Astrocyte (in vitro differentiated cells and primary cell): ENCODE measurements at regions not wholly inside any gene's neighbourhood (a gene's known extent, or its start where the extent isn't known, plus 50 kb on each side); places are given as distances from the start of the nearest gene placed in this dataset.

ENCODE experiments used
- DNase-seq: peaks from one replicate; pipeline ENCODE4 v3.0.0-alpha.2; 2010; ENCODE audit warnings: low read depth
- FAIRE-seq: peaks from 2 replicates; lab custom pipeline; 2011; peaks lifted over from hg19 to GRCh38; lab: Jason Lieb, UNC
- H2AFZ ChIP-seq: 2 replicates; pipeline ENCODE4 v1.6.0; 2012; ENCODE audit warnings: low read depth, low read length, inconsistent platforms
- H3K27ac ChIP-seq: 2 replicates; pipeline ENCODE4 v1.5.1; 2011; ENCODE audit warnings: low read depth, low read length, inconsistent platforms
- H3K27me3 ChIP-seq: 2 replicates; pipeline ENCODE4 v1.6.0; 2011; ENCODE audit warnings: low read length, inconsistent platforms; ENCODE audit not compliant: insufficient read depth
- H3K36me3 ChIP-seq: 2 replicates; pipeline ENCODE4 v1.5.1; 2011; ENCODE audit warnings: low read length, inconsistent platforms; ENCODE audit not compliant: insufficient read depth
- H3K4me1 ChIP-seq: 2 replicates; pipeline ENCODE4 v1.5.1; 2011; ENCODE audit warnings: low read length, inconsistent platforms; ENCODE audit not compliant: insufficient read depth
- H3K4me2 ChIP-seq: 2 replicates; pipeline ENCODE4 v1.6.0; 2012; ENCODE audit warnings: low read length, inconsistent platforms
- H3K4me3 ChIP-seq: 2 replicates; pipeline ENCODE4 v1.5.1; 2011; ENCODE audit warnings: low read depth, mild to moderate bottlenecking, low read length, inconsistent platforms; ENCODE audit not compliant: insufficient read depth
- H3K79me2 ChIP-seq: 2 replicates; pipeline ENCODE4 v1.6.0; 2012; ENCODE audit warnings: mild to moderate bottlenecking, low read length, inconsistent platforms; ENCODE audit not compliant: insufficient read depth
- H3K9ac ChIP-seq: 2 replicates; pipeline ENCODE4 v1.6.0; 2012; ENCODE audit warnings: mild to moderate bottlenecking, low read length, inconsistent platforms
- H3K9me3 ChIP-seq: 2 replicates; pipeline ENCODE4 v1.5.1; 2012; ENCODE audit warnings: low read depth, mild to moderate bottlenecking, low read length, inconsistent platforms; ENCODE audit not compliant: insufficient read depth
- H4K20me1 ChIP-seq: 2 replicates; pipeline ENCODE4 v1.6.0; 2012; ENCODE audit warnings: low read length, inconsistent platforms; ENCODE audit not compliant: insufficient read depth
- H3K27ac Mint-ChIP-seq: one replicate; pipeline ENCODE4 v1.8.0; 2021; ENCODE audit warnings: mild to moderate bottlenecking, mixed read lengths; ENCODE audit not compliant: unreplicated experiment
- H3K27me3 Mint-ChIP-seq: one replicate; pipeline ENCODE4 v1.8.0; 2021; ENCODE audit warnings: low read depth, mixed read lengths; ENCODE audit not compliant: unreplicated experiment
- H3K36me3 Mint-ChIP-seq: one replicate; pipeline ENCODE4 v1.8.0; 2021; ENCODE audit warnings: low read depth, mixed read lengths; ENCODE audit not compliant: unreplicated experiment
- H3K4me1 Mint-ChIP-seq: one replicate; pipeline ENCODE4 v1.8.0; 2021; ENCODE audit warnings: low read depth, mixed read lengths; ENCODE audit not compliant: unreplicated experiment
- H3K4me3 Mint-ChIP-seq: one replicate; pipeline ENCODE4 v1.8.0; 2021; ENCODE audit warnings: mild to moderate bottlenecking, moderate library complexity, mixed read lengths; ENCODE audit not compliant: unreplicated experiment
- H3K9me3 Mint-ChIP-seq: one replicate; pipeline ENCODE4 v1.8.0; 2021; ENCODE audit warnings: mild to moderate bottlenecking, mixed read lengths; ENCODE audit not compliant: unreplicated experiment
- EZH2 ChIP-seq: IDR thresholded peaks from 2 replicates; pipeline ENCODE4 v1.6.1; 2012; ENCODE audit warnings: mild to moderate bottlenecking, low read length, inconsistent platforms; ENCODE audit not compliant: insufficient read depth
- TF ChIP-seq, protein P1 (sequence below): IDR thresholded peaks from 2 replicates; pipeline ENCODE4 v1.5.1; 2011; ENCODE audit warnings: low read depth, mild to moderate bottlenecking, inconsistent platforms, low read length, moderate library complexity; ENCODE audit not compliant: insufficient read depth

DNA sequence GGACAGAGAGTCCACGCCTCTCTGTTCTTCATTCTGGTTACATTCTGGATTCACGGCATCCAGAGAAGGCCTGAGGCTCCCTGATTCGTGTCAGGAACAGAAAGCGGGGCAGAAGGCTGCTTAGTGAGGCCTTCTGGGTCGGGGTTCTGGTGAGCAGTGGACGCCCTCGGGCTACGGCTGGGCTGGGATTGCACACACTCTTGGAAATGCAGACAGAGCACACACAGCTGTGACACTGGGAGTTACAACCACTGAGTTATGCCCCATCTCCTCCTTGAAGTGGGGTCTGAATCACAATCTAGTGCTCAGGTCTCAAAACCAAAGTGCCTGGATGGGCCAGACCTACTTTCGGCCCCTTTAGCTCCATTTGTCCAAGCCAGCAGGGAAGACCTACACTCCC lies 156.9 kb upstream of the GDF10 start:
- H3K9me3 ChIP-seq = no peaks in the 10 kb centered on the region
- TF ChIP-seq EZH2 = no peak
- no peak for DNase-seq
- H3K27me3 Mint-ChIP-seq = no peaks in the 10 kb centered on the region
- no peak overlapping the region for H3K9ac ChIP-seq
- peaks cover 15% of the 10 kb centered on the region for H3K4me1 Mint-ChIP-seq
- peaks cover 5% of the 10 kb centered on the region for H3K9me3 Mint-ChIP-seq
- H3K27ac ChIP-seq = no peak overlapping the region
- no peak overlapping the region for H3K4me3 ChIP-seq
- H3K36me3 Mint-ChIP-seq = peaks cover 11% of the 10 kb centered on the region
- H3K4me3 Mint-ChIP-seq = no peak overlapping the region
- no peak overlapping the region for H3K4me2 ChIP-seq
- H3K79me2 ChIP-seq = peaks cover 62% of the 10 kb centered on the region
- H3K27me3 ChIP-seq = no peaks in the 10 kb centered on the region
- H3K4me1 ChIP-seq = peaks cover 21% of the 10 kb centered on the region
- H3K27ac Mint-ChIP-seq = peak overlapping the region; percentile 34
- H4K20me1 ChIP-seq = peaks cover 9% of the 10 kb centered on the region
- no peaks in the 10 kb centered on the region for H3K36me3 ChIP-seq
- no peak overlapping the region for H2AFZ ChIP-seq
- no peak for FAIRE-seq

- Histone ChIP-seq H3K27me3 (no peaks in the 10 kb centered on the region), H3K9ac (no peak overlapping the region), H4K20me1 (peaks cover 9% of the 10 kb centered on the region), H2AFZ (no peak overlapping the region), H3K27ac (no peak overlapping the region), H3K4me1 (peaks cover 19% of the 10 kb centered on the region), H3K4me2 (no peak overlapping the region), H3K79me2 (peaks cover 58% of the 10 kb centered on the region), H3K4me3 (no peak overlapping the region), H3K36me3 (no peaks in the 10 kb centered on the region), H3K9me3 (no peaks in the 10 kb centered on the region)
- no peak for DNase-seq
- no peak for FAIRE-seq
- no peak overlapping the region for H3K27ac Mint-ChIP-seq
- H3K4me3 Mint-ChIP-seq = no peak overlapping the region
- H3K36me3 Mint-ChIP-seq = peaks cover 11% of the 10 kb centered on the region
- H3K9me3 Mint-ChIP-seq = peaks cover 5% of the 10 kb centered on the region
- H3K4me1 Mint-ChIP-seq = peaks cover 13% of the 10 kb centered on the region
- TF ChIP-seq, protein P1, sequence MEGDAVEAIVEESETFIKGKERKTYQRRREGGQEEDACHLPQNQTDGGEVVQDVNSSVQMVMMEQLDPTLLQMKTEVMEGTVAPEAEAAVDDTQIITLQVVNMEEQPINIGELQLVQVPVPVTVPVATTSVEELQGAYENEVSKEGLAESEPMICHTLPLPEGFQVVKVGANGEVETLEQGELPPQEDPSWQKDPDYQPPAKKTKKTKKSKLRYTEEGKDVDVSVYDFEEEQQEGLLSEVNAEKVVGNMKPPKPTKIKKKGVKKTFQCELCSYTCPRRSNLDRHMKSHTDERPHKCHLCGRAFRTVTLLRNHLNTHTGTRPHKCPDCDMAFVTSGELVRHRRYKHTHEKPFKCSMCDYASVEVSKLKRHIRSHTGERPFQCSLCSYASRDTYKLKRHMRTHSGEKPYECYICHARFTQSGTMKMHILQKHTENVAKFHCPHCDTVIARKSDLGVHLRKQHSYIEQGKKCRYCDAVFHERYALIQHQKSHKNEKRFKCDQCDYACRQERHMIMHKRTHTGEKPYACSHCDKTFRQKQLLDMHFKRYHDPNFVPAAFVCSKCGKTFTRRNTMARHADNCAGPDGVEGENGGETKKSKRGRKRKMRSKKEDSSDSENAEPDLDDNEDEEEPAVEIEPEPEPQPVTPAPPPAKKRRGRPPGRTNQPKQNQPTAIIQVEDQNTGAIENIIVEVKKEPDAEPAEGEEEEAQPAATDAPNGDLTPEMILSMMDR = no peak
- TF ChIP-seq EZH2 = no peak
- no peaks in the 10 kb centered on the region for H3K27me3 Mint-ChIP-seq
These were observed 156.5 kb upstream of the GDF10 start for GRCh38 chr10:47143473-47143872.

- Histone ChIP-seq H3K9ac (no peak overlapping the region), H2AFZ (no peak overlapping the region), H3K4me2 (no peak overlapping the region), H3K36me3 (peaks cover 2% of the 10 kb centered on the region), H3K4me3 (no peak overlapping the region), H3K4me1 (peaks cover 9% of the 10 kb centered on the region), H3K79me2 (peaks cover 47% of the 10 kb centered on the region), H3K27ac (no peak overlapping the region), H3K27me3 (no peaks in the 10 kb centered on the region), H4K20me1 (peaks cover 9% of the 10 kb centered on the region), H3K9me3 (no peaks in the 10 kb centered on the region)
- peaks cover 2% of the 10 kb centered on the region for H3K9me3 Mint-ChIP-seq
- FAIRE-seq (no peak), DNase-seq (no peak)
- H3K27me3 Mint-ChIP-seq = no peaks in the 10 kb centered on the region
- peaks cover 11% of the 10 kb centered on the region for H3K36me3 Mint-ChIP-seq
- peaks cover 4% of the 10 kb centered on the region for H3K4me1 Mint-ChIP-seq
- no peak overlapping the region for H3K27ac Mint-ChIP-seq
- H3K4me3 Mint-ChIP-seq = no peak overlapping the region
- TF ChIP-seq, protein P1 = no peak
- TF ChIP-seq EZH2 = no peak
These were observed 155.5 kb upstream of the GDF10 start for GRCh38 chr10:47144525-47144924.
